GM23248 (cell line): ENCODE measurements at regions not wholly inside any gene's neighbourhood (a gene's known extent, or its start where the extent isn't known, plus 50 kb on each side); places are given as distances from the start of the nearest gene placed in this dataset.
"Not testable (repeated sequence)": the region's sequence is repeated elsewhere in the genome, so short reads cannot be mapped to it uniquely, and the experiment has no call there.

ENCODE experiments used
- EZH2 ChIP-seq: fragments of 200-600 bp; sonication (generic); IDR thresholded peaks from 2 replicates; pipeline ENCODE4 v1.6.1; 2018; ENCODE audit warnings: antibody characterized with exemption, mild to moderate bottlenecking; ENCODE audit not compliant: insufficient read depth, poor library complexity, severe bottlenecking
- EZH2phosphoT487 ChIP-seq: fragments of 200-600 bp; sonication (generic); IDR thresholded peaks from 2 replicates; pipeline ENCODE4 v1.6.1; 2018; ENCODE audit warnings: antibody characterized with exemption, moderate library complexity, mild to moderate bottlenecking, low read depth; ENCODE audit not compliant: insufficient read depth

GRCh38 chr15:62683192-62683591 is 359.4 kb upstream of the TPM1 start:
- not testable (repeated sequence) for TF ChIP-seq EZH2phosphoT487, EZH2
